Endothelial cell of umbilical vein (primary cell): ENCODE measurements at regions not wholly inside any gene's neighbourhood (a gene's known extent, or its start where the extent isn't known, plus 50 kb on each side); places are given as distances from the start of the nearest gene placed in this dataset.

Experiments used
- BruUV-seq: library from RNA; stranded (reverse); fragments of 400-500 nt; replicated peaks from 2 replicates; lab custom pipeline; 2021; lab: Mats Ljungman, UMichigan
- CTCF ChIA-PET: fragments of 300-600, 350-600 bp; sonication (Branson Sonifier 250); formaldehyde crosslinking; loops from one replicate; lab custom pipeline; 2021; ENCODE audit warnings: antibody characterized with exemption, inconsistent platforms; lab: Charles Lee
- POLR2A ChIA-PET: fragments of 300-600, 350-600 bp; sonication (Branson Sonifier 250); formaldehyde crosslinking; loops from one replicate; lab custom pipeline; 2021; ENCODE audit warnings: antibody characterized with exemption, inconsistent platforms; lab: Charles Lee
- DNase-seq: peaks from one replicate; pipeline ENCODE4 v3.0.0-alpha.2; 2011; ENCODE audit warnings: low read depth, low spot score
- FAIRE-seq: peaks from 2 replicates; lab custom pipeline; 2011; peaks lifted over from hg19 to GRCh38; lab: Jason Lieb, UNC
- H2AFZ ChIP-seq: 2 replicates; pipeline ENCODE4 v1.6.0; 2012; ENCODE audit warnings: low read depth, low read length, control low read depth, inconsistent platforms
- H3K27ac ChIP-seq: 2 replicates; pipeline ENCODE4 v1.5.1; 2011; ENCODE audit warnings: low read depth, mild to moderate bottlenecking, control low read depth, low read length, moderate library complexity; ENCODE audit not compliant: insufficient read depth
- H3K27me3 ChIP-seq, 2 experiments: 2 replicates each; pipeline versions ENCODE4 v1.6.0 to v1.6.1; 2011; ENCODE audit warnings: low read length in 2 of 2, mixed read lengths in 1 of 2; ENCODE audit not compliant: control insufficient read depth in 2 of 2, insufficient read depth in 2 of 2
- H3K36me3 ChIP-seq, 2 experiments: 2 replicates in 1 of 2; 3 replicates in 1 of 2; pipeline ENCODE4 v1.5.1; 2011; ENCODE audit warnings: low read length in 2 of 2, mild to moderate bottlenecking in 1 of 2, moderate library complexity in 1 of 2; ENCODE audit not compliant: control insufficient read depth in 2 of 2, insufficient read depth in 2 of 2; ENCODE audit errors: extremely low read depth in 1 of 2
- H3K4me1 ChIP-seq: 3 replicates; pipeline ENCODE4 v1.5.1; 2011; ENCODE audit warnings: mild to moderate bottlenecking, low read length; ENCODE audit not compliant: control insufficient read depth, insufficient read depth; ENCODE audit errors: extremely low read depth
- H3K4me2 ChIP-seq: 2 replicates; pipeline ENCODE4 v1.6.1; 2011; ENCODE audit warnings: low read length, control low read depth, mixed read lengths; ENCODE audit not compliant: insufficient read depth
- H3K4me3 ChIP-seq, 3 experiments: fragments of 200-600 bp in 1 of 3; sonication (generic), shearing (Covaris generic) in 1 of 3; replicated peaks in 1 of 3; 2 replicates each; pipeline ENCODE4 v1.5.1; 2011 to 2016; ENCODE audit warnings: control low read depth in 3 of 3, low read length in 3 of 3, mild to moderate bottlenecking in 2 of 3, inconsistent platforms in 1 of 3, low read depth in 1 of 3, moderate library complexity in 1 of 3; ENCODE audit not compliant: insufficient read depth in 1 of 3
- H3K79me2 ChIP-seq: 2 replicates; pipeline ENCODE4 v1.6.0; 2012; ENCODE audit warnings: low read length, inconsistent platforms; ENCODE audit not compliant: control insufficient read depth, insufficient read depth
- H3K9ac ChIP-seq: replicated peaks from 2 replicates; pipeline ENCODE3; 2011; ENCODE audit warnings: low read length, control low read depth; ENCODE audit not compliant: insufficient read depth; ENCODE audit errors: extremely low read depth
- H3K9me1 ChIP-seq: replicated peaks from 3 replicates; pipeline ENCODE4 v1.6.0; 2011; ENCODE audit warnings: mild to moderate bottlenecking, low read length; ENCODE audit not compliant: control insufficient read depth, insufficient read depth; ENCODE audit errors: extremely low read depth
- H3K9me3 ChIP-seq: replicated peaks from 2 replicates; pipeline ENCODE4 v1.5.1; 2012; ENCODE audit warnings: low read length, inconsistent platforms; ENCODE audit not compliant: control insufficient read depth, insufficient read depth
- H4K20me1 ChIP-seq: replicated peaks from 2 replicates; pipeline ENCODE3; 2011; ENCODE audit warnings: mild to moderate bottlenecking, low read length; ENCODE audit not compliant: control insufficient read depth, insufficient read depth; ENCODE audit errors: extremely low read depth
- EZH2 ChIP-seq: IDR thresholded peaks from 2 replicates; pipeline ENCODE4 v1.6.1; 2012; ENCODE audit warnings: borderline replicate concordance, low read depth, mild to moderate bottlenecking, moderate library complexity, low read length, inconsistent platforms; ENCODE audit not compliant: severe bottlenecking
- FOS ChIP-seq: IDR thresholded peaks from 2 replicates; pipeline ENCODE4 v1.6.1; 2011; ENCODE audit warnings: mild to moderate bottlenecking, low read length, moderate library complexity, borderline replicate concordance; ENCODE audit not compliant: insufficient read depth
- GATA2 ChIP-seq: IDR thresholded peaks from 2 replicates; pipeline ENCODE4 v1.7.0; 2011; ENCODE audit warnings: low read depth, mild to moderate bottlenecking, moderate library complexity, mixed read lengths, low read length; ENCODE audit not compliant: insufficient read length, insufficient read depth
- JUN ChIP-seq: IDR thresholded peaks from 2 replicates; pipeline ENCODE4 v1.6.1; 2011; ENCODE audit warnings: borderline replicate concordance, low read depth; ENCODE audit not compliant: insufficient read length, insufficient read depth
- MAX ChIP-seq: IDR thresholded peaks from 2 replicates; pipeline ENCODE4 v1.6.1; 2011; ENCODE audit not compliant: insufficient read depth, insufficient read length
- MYC ChIP-seq: IDR thresholded peaks from one replicate; pipeline ENCODE4 v1.6.1; 2011; ENCODE audit warnings: mild to moderate bottlenecking, low read depth, low read length
- POLR2A ChIP-seq: IDR thresholded peaks from 2 replicates; pipeline ENCODE4 v1.6.1; 2012; ENCODE audit warnings: low read depth, mild to moderate bottlenecking, control low read depth, low read length
- POLR2AphosphoS5 ChIP-seq: IDR thresholded peaks from 2 replicates; pipeline ENCODE4 v1.6.1; 2012; ENCODE audit warnings: low read depth, mild to moderate bottlenecking, control low read depth, low read length, moderate library complexity; ENCODE audit not compliant: insufficient read depth
- dilution Hi-C: fragments of 300-500 bp; cut with MboI; formaldehyde crosslinking; loops from one replicate; pipeline ENCODE4 v1.15.0; 2019; ENCODE audit warnings: low sequenced_read_pairs; ENCODE audit not compliant: extremely low pct_ligation_motif_present
- intact Hi-C: fragments of 100-400 bp; cut with micrococcal nuclease; formaldehyde crosslinking; loops from one replicate; pipeline ENCODE4 v1.10.0; 2022
- TF ChIP-seq, protein P1 (sequence below), 2 donors: IDR thresholded peaks; 1 replicate in 1 of 2; 2 replicates in 1 of 2; pipeline ENCODE4 v1.5.1; 2011; ENCODE audit warnings: low read length in 2 of 2, mild to moderate bottlenecking in 2 of 2, moderate library complexity in 2 of 2, control low read depth in 1 of 2, inconsistent platforms in 1 of 2, low read depth in 1 of 2; ENCODE audit not compliant: insufficient read depth in 1 of 2; ENCODE audit errors: extremely low read depth in 1 of 2

- ChIA-PET CTCF (no interaction called here), POLR2A (no interaction called here)
- no peaks in the 10 kb centered on the region for H4K20me1 ChIP-seq
- DNase-seq (no peak), FAIRE-seq (no peak)
- H3K4me2 ChIP-seq, result no peak overlapping the region
- intact Hi-C loops (no loop called here), dilution Hi-C loops (no loop called here)
- H3K4me3 ChIP-seq, result no peak overlapping the region
- BruUV-seq, result no TSS peak
- H3K27ac ChIP-seq, result no peak overlapping the region
- H3K79me2 ChIP-seq, result no peaks in the 10 kb centered on the region
- TF ChIP-seq MYC, result no peak
- no peak for TF ChIP-seq EZH2
- no peak for TF ChIP-seq JUN
- TF ChIP-seq POLR2AphosphoS5, result no peak
- TF ChIP-seq POLR2A, result no peak
- TF ChIP-seq, protein P1, sequence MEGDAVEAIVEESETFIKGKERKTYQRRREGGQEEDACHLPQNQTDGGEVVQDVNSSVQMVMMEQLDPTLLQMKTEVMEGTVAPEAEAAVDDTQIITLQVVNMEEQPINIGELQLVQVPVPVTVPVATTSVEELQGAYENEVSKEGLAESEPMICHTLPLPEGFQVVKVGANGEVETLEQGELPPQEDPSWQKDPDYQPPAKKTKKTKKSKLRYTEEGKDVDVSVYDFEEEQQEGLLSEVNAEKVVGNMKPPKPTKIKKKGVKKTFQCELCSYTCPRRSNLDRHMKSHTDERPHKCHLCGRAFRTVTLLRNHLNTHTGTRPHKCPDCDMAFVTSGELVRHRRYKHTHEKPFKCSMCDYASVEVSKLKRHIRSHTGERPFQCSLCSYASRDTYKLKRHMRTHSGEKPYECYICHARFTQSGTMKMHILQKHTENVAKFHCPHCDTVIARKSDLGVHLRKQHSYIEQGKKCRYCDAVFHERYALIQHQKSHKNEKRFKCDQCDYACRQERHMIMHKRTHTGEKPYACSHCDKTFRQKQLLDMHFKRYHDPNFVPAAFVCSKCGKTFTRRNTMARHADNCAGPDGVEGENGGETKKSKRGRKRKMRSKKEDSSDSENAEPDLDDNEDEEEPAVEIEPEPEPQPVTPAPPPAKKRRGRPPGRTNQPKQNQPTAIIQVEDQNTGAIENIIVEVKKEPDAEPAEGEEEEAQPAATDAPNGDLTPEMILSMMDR (IDR thresholded peaks at IDR 0.05; ENCODE audit: extremely low read depth in 1 of 2, insufficient read depth in 1 of 2, low read depth in 1 of 2, low read length in 2 of 2), result no peak
- TF ChIP-seq FOS, result no peak
- TF ChIP-seq MAX, result no peak
- TF ChIP-seq GATA2, result no peak
- no peak overlapping the region for H3K9ac ChIP-seq
- H3K36me3 ChIP-seq, result no peaks in the 10 kb centered on the region
- no peaks in the 10 kb centered on the region for H3K27me3 ChIP-seq
- H2AFZ ChIP-seq, result no peak overlapping the region
- peaks cover 9% of the 10 kb centered on the region for H3K4me1 ChIP-seq
- no peaks in the 10 kb centered on the region for H3K9me1 ChIP-seq
- no peaks in the 10 kb centered on the region for H3K9me3 ChIP-seq
Measured at GRCh38 chr4:92235731-92236130, 68.0 kb upstream of the GRID2 start.
